ENCODE measurements at regions not wholly inside any gene's neighbourhood (a gene's known extent, or its start where the extent isn't known, plus 50 kb on each side); places are given as distances from the start of the nearest gene placed in this dataset.

DNA sequence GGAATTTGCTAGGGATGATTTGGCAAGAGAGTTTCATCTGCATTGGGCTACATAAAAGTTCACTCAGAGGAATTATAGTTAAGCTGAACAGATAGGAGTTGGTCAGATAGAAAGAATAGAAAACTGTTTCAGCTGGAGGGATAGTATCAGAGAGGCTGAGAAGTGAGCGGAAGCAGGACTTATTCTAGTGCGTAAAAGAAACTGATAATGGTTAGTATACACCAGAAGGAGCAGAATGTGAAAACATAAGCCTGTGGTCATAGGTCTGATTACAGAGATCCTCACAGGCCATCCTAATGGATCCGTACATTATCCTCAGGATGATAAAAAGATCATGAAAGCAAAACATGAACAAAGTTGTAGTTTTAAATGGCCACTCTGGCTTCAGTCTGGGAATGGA lies 585.2 kb downstream of the BRINP1 start:
- H3K9me3 Mint-ChIP-seq = no peaks in the 10 kb centered on the region
- ATAC-seq (no peak), DNase-seq (ENCODE audit: low spot score) (no peak)
- H3K4me3 Mint-ChIP-seq = no peak overlapping the region
- ChIA-PET CTCF (no interaction called here), POLR2A (no interaction called here)
- TF ChIP-seq, protein P1, sequence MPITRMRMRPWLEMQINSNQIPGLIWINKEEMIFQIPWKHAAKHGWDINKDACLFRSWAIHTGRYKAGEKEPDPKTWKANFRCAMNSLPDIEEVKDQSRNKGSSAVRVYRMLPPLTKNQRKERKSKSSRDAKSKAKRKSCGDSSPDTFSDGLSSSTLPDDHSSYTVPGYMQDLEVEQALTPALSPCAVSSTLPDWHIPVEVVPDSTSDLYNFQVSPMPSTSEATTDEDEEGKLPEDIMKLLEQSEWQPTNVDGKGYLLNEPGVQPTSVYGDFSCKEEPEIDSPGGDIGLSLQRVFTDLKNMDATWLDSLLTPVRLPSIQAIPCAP (CRISPR knock-in tag; IDR thresholded peaks at IDR 0.05) = no peak
- TF ChIP-seq, protein P2, sequence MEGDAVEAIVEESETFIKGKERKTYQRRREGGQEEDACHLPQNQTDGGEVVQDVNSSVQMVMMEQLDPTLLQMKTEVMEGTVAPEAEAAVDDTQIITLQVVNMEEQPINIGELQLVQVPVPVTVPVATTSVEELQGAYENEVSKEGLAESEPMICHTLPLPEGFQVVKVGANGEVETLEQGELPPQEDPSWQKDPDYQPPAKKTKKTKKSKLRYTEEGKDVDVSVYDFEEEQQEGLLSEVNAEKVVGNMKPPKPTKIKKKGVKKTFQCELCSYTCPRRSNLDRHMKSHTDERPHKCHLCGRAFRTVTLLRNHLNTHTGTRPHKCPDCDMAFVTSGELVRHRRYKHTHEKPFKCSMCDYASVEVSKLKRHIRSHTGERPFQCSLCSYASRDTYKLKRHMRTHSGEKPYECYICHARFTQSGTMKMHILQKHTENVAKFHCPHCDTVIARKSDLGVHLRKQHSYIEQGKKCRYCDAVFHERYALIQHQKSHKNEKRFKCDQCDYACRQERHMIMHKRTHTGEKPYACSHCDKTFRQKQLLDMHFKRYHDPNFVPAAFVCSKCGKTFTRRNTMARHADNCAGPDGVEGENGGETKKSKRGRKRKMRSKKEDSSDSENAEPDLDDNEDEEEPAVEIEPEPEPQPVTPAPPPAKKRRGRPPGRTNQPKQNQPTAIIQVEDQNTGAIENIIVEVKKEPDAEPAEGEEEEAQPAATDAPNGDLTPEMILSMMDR (IDR thresholded peaks at IDR 0.05) = no peak
- TF ChIP-seq ZNF138 (CRISPR knock-in tag; conservative IDR thresholded peaks at IDR 0.05) (no peak), RELA (CRISPR knock-in tag; IDR thresholded peaks at IDR 0.05; ENCODE audit: borderline replicate concordance) (no peak), TEAD1 (CRISPR knock-in tag; IDR thresholded peaks at IDR 0.05) (no peak), EMX1 (CRISPR knock-in tag; IDR thresholded peaks at IDR 0.05) (no peak), TEAD4 (CRISPR knock-in tag; IDR thresholded peaks at IDR 0.05) (no peak), SOX15 (CRISPR knock-in tag; IDR thresholded peaks at IDR 0.05) (no peak), ELF4 (CRISPR knock-in tag; IDR thresholded peaks at IDR 0.05; ENCODE audit: low read depth) (no peak), ESRRA (CRISPR knock-in tag; IDR thresholded peaks at IDR 0.05; ENCODE audit: borderline replicate concordance) (no peak)
- TF ChIP-seq, protein P3, sequence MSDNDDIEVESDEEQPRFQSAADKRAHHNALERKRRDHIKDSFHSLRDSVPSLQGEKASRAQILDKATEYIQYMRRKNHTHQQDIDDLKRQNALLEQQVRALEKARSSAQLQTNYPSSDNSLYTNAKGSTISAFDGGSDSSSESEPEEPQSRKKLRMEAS (CRISPR knock-in tag; IDR thresholded peaks at IDR 0.05) = no peak
- H3K27me3 Mint-ChIP-seq (ENCODE audit: low read depth) = no peaks in the 10 kb centered on the region
- H3K27ac Mint-ChIP-seq = no peak overlapping the region
- H3K36me3 Mint-ChIP-seq = no peaks in the 10 kb centered on the region
- H3K4me1 Mint-ChIP-seq = no peaks in the 10 kb centered on the region

DNA sequence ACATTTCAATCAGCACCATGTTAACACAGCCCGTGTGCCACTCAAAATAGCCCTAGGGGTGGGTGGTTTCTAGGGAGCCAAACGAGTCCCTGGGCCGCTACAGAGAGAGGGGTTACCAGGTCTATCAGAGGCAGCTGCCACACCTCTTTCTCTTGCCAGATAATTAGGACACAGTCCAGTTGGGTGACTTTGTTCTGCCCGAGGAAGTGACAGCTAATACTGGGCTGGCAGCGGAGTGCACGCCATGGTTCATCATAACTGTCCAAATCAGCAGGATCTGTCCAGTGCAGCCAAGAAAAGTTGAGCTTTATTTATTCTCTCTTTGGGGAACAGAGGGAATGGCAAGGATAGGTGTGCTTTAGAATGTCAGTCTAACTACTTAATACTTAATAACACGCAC lies 583.8 kb downstream of the BRINP1 start:
- ChIA-PET POLR2A (no interaction called here), CTCF (interaction anchor here (1.0 kb wide), 1 partner anchor 263 kb away, joined by 3 read pairs; no protein-coding TSS in a partner anchor)
- H3K4me3 Mint-ChIP-seq = no peak overlapping the region
- no peak overlapping the region for H3K27ac Mint-ChIP-seq
- no peak for DNase-seq (ENCODE audit: low spot score)
- no peaks in the 10 kb centered on the region for H3K9me3 Mint-ChIP-seq
- no peaks in the 10 kb centered on the region for H3K36me3 Mint-ChIP-seq
- H3K4me1 Mint-ChIP-seq = no peaks in the 10 kb centered on the region
- H3K27me3 Mint-ChIP-seq (ENCODE audit: low read depth) = no peaks in the 10 kb centered on the region
- no peak for ATAC-seq
- TF ChIP-seq TEAD1 (CRISPR knock-in tag; IDR thresholded peaks at IDR 0.05) (no peak), IRF2 (CRISPR knock-in tag; IDR thresholded peaks at IDR 0.05; ENCODE audit: borderline replicate concordance, low read depth) (no peak), EMX1 (CRISPR knock-in tag; IDR thresholded peaks at IDR 0.05) (no peak), NR1H2 (CRISPR knock-in tag; IDR thresholded peaks at IDR 0.05) (no peak), ZBTB21 (CRISPR knock-in tag; IDR thresholded peaks at IDR 0.05; ENCODE audit: borderline replicate concordance) (no peak), CREB1 (CRISPR knock-in tag; IDR thresholded peaks at IDR 0.05) (no peak), SP1 (CRISPR knock-in tag; conservative IDR thresholded peaks at IDR 0.05) (no peak), RELA (CRISPR knock-in tag; IDR thresholded peaks at IDR 0.05; ENCODE audit: borderline replicate concordance) (no peak), NR2C2 (CRISPR knock-in tag; IDR thresholded peaks at IDR 0.05) (no peak), MYBL2 (CRISPR knock-in tag; IDR thresholded peaks at IDR 0.05) (no peak)
- TF ChIP-seq, protein P4, sequence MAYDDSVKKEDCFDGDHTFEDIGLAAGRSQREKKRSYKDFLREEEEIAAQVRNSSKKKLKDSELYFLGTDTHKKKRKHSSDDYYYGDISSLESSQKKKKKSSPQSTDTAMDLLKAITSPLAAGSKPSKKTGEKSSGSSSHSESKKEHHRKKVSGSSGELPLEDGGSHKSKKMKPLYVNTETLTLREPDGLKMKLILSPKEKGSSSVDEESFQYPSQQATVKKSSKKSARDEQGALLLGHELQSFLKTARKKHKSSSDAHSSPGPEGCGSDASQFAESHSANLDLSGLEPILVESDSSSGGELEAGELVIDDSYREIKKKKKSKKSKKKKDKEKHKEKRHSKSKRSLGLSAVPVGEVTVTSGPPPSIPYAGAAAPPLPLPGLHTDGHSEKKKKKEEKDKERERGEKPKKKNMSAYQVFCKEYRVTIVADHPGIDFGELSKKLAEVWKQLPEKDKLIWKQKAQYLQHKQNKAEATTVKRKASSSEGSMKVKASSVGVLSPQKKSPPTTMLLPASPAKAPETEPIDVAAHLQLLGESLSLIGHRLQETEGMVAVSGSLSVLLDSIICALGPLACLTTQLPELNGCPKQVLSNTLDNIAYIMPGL (CRISPR knock-in tag; IDR thresholded peaks at IDR 0.05) = no peak
- TF ChIP-seq, protein P5, sequence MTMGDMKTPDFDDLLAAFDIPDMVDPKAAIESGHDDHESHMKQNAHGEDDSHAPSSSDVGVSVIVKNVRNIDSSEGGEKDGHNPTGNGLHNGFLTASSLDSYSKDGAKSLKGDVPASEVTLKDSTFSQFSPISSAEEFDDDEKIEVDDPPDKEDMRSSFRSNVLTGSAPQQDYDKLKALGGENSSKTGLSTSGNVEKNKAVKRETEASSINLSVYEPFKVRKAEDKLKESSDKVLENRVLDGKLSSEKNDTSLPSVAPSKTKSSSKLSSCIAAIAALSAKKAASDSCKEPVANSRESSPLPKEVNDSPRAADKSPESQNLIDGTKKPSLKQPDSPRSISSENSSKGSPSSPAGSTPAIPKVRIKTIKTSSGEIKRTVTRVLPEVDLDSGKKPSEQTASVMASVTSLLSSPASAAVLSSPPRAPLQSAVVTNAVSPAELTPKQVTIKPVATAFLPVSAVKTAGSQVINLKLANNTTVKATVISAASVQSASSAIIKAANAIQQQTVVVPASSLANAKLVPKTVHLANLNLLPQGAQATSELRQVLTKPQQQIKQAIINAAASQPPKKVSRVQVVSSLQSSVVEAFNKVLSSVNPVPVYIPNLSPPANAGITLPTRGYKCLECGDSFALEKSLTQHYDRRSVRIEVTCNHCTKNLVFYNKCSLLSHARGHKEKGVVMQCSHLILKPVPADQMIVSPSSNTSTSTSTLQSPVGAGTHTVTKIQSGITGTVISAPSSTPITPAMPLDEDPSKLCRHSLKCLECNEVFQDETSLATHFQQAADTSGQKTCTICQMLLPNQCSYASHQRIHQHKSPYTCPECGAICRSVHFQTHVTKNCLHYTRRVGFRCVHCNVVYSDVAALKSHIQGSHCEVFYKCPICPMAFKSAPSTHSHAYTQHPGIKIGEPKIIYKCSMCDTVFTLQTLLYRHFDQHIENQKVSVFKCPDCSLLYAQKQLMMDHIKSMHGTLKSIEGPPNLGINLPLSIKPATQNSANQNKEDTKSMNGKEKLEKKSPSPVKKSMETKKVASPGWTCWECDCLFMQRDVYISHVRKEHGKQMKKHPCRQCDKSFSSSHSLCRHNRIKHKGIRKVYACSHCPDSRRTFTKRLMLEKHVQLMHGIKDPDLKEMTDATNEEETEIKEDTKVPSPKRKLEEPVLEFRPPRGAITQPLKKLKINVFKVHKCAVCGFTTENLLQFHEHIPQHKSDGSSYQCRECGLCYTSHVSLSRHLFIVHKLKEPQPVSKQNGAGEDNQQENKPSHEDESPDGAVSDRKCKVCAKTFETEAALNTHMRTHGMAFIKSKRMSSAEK (CRISPR knock-in tag; IDR thresholded peaks at IDR 0.05; ENCODE audit: borderline replicate concordance) = no peak
- TF ChIP-seq, protein P6, sequence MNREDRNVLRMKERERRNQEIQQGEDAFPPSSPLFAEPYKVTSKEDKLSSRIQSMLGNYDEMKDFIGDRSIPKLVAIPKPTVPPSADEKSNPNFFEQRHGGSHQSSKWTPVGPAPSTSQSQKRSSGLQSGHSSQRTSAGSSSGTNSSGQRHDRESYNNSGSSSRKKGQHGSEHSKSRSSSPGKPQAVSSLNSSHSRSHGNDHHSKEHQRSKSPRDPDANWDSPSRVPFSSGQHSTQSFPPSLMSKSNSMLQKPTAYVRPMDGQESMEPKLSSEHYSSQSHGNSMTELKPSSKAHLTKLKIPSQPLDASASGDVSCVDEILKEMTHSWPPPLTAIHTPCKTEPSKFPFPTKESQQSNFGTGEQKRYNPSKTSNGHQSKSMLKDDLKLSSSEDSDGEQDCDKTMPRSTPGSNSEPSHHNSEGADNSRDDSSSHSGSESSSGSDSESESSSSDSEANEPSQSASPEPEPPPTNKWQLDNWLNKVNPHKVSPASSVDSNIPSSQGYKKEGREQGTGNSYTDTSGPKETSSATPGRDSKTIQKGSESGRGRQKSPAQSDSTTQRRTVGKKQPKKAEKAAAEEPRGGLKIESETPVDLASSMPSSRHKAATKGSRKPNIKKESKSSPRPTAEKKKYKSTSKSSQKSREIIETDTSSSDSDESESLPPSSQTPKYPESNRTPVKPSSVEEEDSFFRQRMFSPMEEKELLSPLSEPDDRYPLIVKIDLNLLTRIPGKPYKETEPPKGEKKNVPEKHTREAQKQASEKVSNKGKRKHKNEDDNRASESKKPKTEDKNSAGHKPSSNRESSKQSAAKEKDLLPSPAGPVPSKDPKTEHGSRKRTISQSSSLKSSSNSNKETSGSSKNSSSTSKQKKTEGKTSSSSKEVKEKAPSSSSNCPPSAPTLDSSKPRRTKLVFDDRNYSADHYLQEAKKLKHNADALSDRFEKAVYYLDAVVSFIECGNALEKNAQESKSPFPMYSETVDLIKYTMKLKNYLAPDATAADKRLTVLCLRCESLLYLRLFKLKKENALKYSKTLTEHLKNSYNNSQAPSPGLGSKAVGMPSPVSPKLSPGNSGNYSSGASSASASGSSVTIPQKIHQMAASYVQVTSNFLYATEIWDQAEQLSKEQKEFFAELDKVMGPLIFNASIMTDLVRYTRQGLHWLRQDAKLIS (CRISPR knock-in tag; IDR thresholded peaks at IDR 0.05; ENCODE audit: borderline replicate concordance) = no peak
- TF ChIP-seq, protein P7, sequence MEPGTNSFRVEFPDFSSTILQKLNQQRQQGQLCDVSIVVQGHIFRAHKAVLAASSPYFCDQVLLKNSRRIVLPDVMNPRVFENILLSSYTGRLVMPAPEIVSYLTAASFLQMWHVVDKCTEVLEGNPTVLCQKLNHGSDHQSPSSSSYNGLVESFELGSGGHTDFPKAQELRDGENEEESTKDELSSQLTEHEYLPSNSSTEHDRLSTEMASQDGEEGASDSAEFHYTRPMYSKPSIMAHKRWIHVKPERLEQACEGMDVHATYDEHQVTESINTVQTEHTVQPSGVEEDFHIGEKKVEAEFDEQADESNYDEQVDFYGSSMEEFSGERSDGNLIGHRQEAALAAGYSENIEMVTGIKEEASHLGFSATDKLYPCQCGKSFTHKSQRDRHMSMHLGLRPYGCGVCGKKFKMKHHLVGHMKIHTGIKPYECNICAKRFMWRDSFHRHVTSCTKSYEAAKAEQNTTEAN (CRISPR knock-in tag; IDR thresholded peaks at IDR 0.05) = no peak

All from WTC11 (cell line).